HL-60 (cell line): ENCODE measurements at regions not wholly inside any gene's neighbourhood (a gene's known extent, or its start where the extent isn't known, plus 50 kb on each side); places are given as distances from the start of the nearest gene placed in this dataset.

Experiments used
- DNase-seq, 2 experiments: peaks; one replicate each; pipeline ENCODE4 v3.0.0-alpha.2; 2010 to 2020; ENCODE audit warnings: low read depth in 1 of 2, low spot score in 1 of 2
- H3K27ac ChIP-seq: fragments of 250-450 bp; sonication (Bioruptor Pico); replicated peaks from 2 replicates; pipeline ENCODE4 v1.5.1; 2020; ENCODE audit warnings: mild to moderate bottlenecking, moderate library complexity
- H3K27me3 ChIP-seq: fragments of 250-450 bp; sonication (Bioruptor Pico); 2 replicates; pipeline ENCODE4 v1.5.1; 2021; ENCODE audit warnings: mild to moderate bottlenecking, moderate library complexity; ENCODE audit not compliant: insufficient read depth, poor library complexity, severe bottlenecking
- H3K4me3 ChIP-seq: replicated peaks from 2 replicates; pipeline ENCODE4 v1.5.1; 2011; ENCODE audit warnings: mild to moderate bottlenecking, control low read depth, low read length; ENCODE audit not compliant: insufficient read depth
- CTCF ChIP-seq: IDR thresholded peaks from one replicate; pipeline ENCODE4 v1.5.1; 2011; ENCODE audit warnings: low read length, control low read depth, inconsistent platforms; ENCODE audit not compliant: insufficient read depth
- GABPA ChIP-seq: IDR thresholded peaks from 2 replicates; pipeline ENCODE4 v1.6.1; 2012; ENCODE audit warnings: low read depth
- POLR2AphosphoS5 ChIP-seq: IDR thresholded peaks from 2 replicates; pipeline ENCODE4 v1.6.1; 2012; ENCODE audit warnings: low read depth
- REST ChIP-seq: IDR thresholded peaks from 2 replicates; pipeline ENCODE4 v1.6.1; 2012; ENCODE audit warnings: low read depth; ENCODE audit not compliant: insufficient replicate concordance
- SPI1 ChIP-seq: IDR thresholded peaks from 2 replicates; pipeline ENCODE4 v1.6.1; 2012; ENCODE audit warnings: low read depth, mild to moderate bottlenecking, borderline replicate concordance

GRCh38 chr6:84447651-84448050 is 220.2 kb upstream of the CEP162 start:
- TF ChIP-seq CTCF, result no peak
- no peak for TF ChIP-seq GABPA
- TF ChIP-seq POLR2AphosphoS5, result no peak
- no peak for TF ChIP-seq SPI1
- no peak for TF ChIP-seq REST
- Histone ChIP-seq H3K27me3 (no peaks in the 10 kb centered on the region), H3K27ac (no peak overlapping the region), H3K4me3 (no peak overlapping the region)
- DNase-seq, result no peak

GRCh38 chr6:84445068-84445467 is 217.6 kb upstream of the CEP162 start:
- Histone ChIP-seq H3K4me3 (no peak overlapping the region), H3K27ac (no peak overlapping the region), H3K27me3 (no peaks in the 10 kb centered on the region)
- DNase-seq, result no peak
- TF ChIP-seq GABPA, result no peak
- TF ChIP-seq POLR2AphosphoS5, result no peak
- TF ChIP-seq SPI1, result no peak
- no peak for TF ChIP-seq REST
- no peak for TF ChIP-seq CTCF

- no peak overlapping the region for H3K4me3 ChIP-seq
- no peak overlapping the region for H3K27ac ChIP-seq
- DNase-seq, result no peak
- TF ChIP-seq POLR2AphosphoS5 (no peak), CTCF (no peak), REST (no peak)
- H3K27me3 ChIP-seq, result no peaks in the 10 kb centered on the region
These were observed 214.8 kb upstream of the CEP162 start for GRCh38 chr6:84442208-84442607.
